ENCODE measurements at regions not wholly inside any gene's neighbourhood (a gene's known extent, or its start where the extent isn't known, plus 50 kb on each side); places are given as distances from the start of the nearest gene placed in this dataset.

DNA sequence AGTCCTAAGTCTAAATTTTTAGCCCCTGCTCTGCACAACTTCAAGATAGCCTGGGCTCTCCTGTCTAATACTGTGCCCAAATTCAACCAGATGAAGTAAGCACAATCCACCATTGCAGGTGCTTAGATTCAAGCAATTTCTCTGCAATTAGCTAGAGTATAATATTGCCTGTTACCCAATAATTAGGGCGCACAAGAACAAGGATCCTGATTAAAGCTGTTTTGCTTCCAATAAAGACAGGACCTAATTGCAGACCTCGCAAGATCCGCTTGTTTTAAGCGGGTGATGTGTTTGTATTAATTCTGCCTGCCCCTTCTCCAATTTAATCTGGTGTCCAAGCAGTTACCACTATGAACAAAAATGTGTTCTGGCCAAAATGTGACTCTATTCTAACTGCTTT is 1268.9 kb upstream of the TMEM132C start:
- DNase-seq = no peak
- H3K27ac ChIP-seq = no peak overlapping the region
- TF ChIP-seq POLR2A (IDR thresholded peaks at IDR 0.05) = no peak
- TF ChIP-seq, protein P1, sequence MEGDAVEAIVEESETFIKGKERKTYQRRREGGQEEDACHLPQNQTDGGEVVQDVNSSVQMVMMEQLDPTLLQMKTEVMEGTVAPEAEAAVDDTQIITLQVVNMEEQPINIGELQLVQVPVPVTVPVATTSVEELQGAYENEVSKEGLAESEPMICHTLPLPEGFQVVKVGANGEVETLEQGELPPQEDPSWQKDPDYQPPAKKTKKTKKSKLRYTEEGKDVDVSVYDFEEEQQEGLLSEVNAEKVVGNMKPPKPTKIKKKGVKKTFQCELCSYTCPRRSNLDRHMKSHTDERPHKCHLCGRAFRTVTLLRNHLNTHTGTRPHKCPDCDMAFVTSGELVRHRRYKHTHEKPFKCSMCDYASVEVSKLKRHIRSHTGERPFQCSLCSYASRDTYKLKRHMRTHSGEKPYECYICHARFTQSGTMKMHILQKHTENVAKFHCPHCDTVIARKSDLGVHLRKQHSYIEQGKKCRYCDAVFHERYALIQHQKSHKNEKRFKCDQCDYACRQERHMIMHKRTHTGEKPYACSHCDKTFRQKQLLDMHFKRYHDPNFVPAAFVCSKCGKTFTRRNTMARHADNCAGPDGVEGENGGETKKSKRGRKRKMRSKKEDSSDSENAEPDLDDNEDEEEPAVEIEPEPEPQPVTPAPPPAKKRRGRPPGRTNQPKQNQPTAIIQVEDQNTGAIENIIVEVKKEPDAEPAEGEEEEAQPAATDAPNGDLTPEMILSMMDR (IDR thresholded peaks at IDR 0.05) = no peak
- H3K36me3 ChIP-seq = no peaks in the 10 kb centered on the region
- ATAC-seq = no peak
- no peak overlapping the region for H3K4me3 ChIP-seq
- 77% methylated on average over 4 of the region's 4 CpGs for WGBS (ENCODE audit: insufficient coverage, low coverage, low lambda C conversion rate, missing lambda C conversion rate)
- no peaks in the 10 kb centered on the region for H3K4me1 ChIP-seq
- H3K27me3 ChIP-seq = no peaks in the 10 kb centered on the region
- intact Hi-C loops (cut with DNase I) = no loop called here
- no peaks in the 10 kb centered on the region for H3K9me3 ChIP-seq

- Histone ChIP-seq H3K4me1 (no peaks in the 10 kb centered on the region), H3K4me3 (no peak overlapping the region), H3K27me3 (no peaks in the 10 kb centered on the region), H3K9me3 (no peaks in the 10 kb centered on the region), H3K36me3 (no peaks in the 10 kb centered on the region), H3K27ac (no peak overlapping the region)
- intact Hi-C loops (cut with DNase I) = no loop called here
- TF ChIP-seq, protein P1 (IDR thresholded peaks at IDR 0.05) = no peak
- TF ChIP-seq POLR2A (IDR thresholded peaks at IDR 0.05) = no peak
- ATAC-seq (peak; percentile 32 to 83 (median 59)), DNase-seq (no peak)
- WGBS (ENCODE audit: insufficient coverage, low coverage, low lambda C conversion rate, missing lambda C conversion rate) = 47% methylated on average over 10 of the region's 10 CpGs
These were observed 1268.2 kb upstream of the TMEM132C start for GRCh38 chr12:126998747-126999285.

- no peak for TF ChIP-seq POLR2A (IDR thresholded peaks at IDR 0.05)
- TF ChIP-seq, protein P1 (IDR thresholded peaks at IDR 0.05) = no peak
- Histone ChIP-seq H3K9me3 (no peaks in the 10 kb centered on the region), H3K27me3 (no peaks in the 10 kb centered on the region), H3K4me1 (no peaks in the 10 kb centered on the region), H3K27ac (no peak overlapping the region), H3K36me3 (no peaks in the 10 kb centered on the region), H3K4me3 (no peak overlapping the region)
- DNase-seq = no peak
- WGBS (ENCODE audit: insufficient coverage, low coverage, low lambda C conversion rate, missing lambda C conversion rate) = 90% methylated on average over 5 of the region's 5 CpGs
- intact Hi-C loops (cut with DNase I) = no loop called here
- ATAC-seq = no peak
These were observed 1267.6 kb upstream of the TMEM132C start for GRCh38 chr12:126999352-126999751.

GRCh38 chr12:127005406-127005805 is 1261.6 kb upstream of the TMEM132C start:
- Histone ChIP-seq H3K27me3 (no peaks in the 10 kb centered on the region), H3K27ac (peak overlapping the region in 1 of 3 donors; percentile 47), H3K4me1 (peaks cover 0 to 36% (median 0%) of the 10 kb centered on the region in 4 donors), H3K4me3 (no peak overlapping the region), H3K36me3 (no peaks in the 10 kb centered on the region), H3K9me3 (no peaks in the 10 kb centered on the region)
- intact Hi-C loops (cut with DNase I) = no loop called here
- DNase-seq (peak in 2 of 3 donors; percentile 62 to 86), ATAC-seq (peak; percentile 46 to 70 (median 59))
- TF ChIP-seq, protein P1 (IDR thresholded peaks at IDR 0.05) = no peak
- no peak for TF ChIP-seq POLR2A (IDR thresholded peaks at IDR 0.05)
- WGBS (ENCODE audit: insufficient coverage, low coverage, low lambda C conversion rate, missing lambda C conversion rate) = 69% methylated on average over 3 of the region's 3 CpGs
